ENCODE measurements at regions not wholly inside any gene's neighbourhood (a gene's known extent, or its start where the extent isn't known, plus 50 kb on each side); places are given as distances from the start of the nearest gene placed in this dataset.

GRCh38 chr1:232293361-232293760 lies 336.6 kb downstream of the SIPA1L2 start:
- H3K36me3 ChIP-seq: no peaks in the 10 kb centered on the region
- no peak overlapping the region for H3K4me3 ChIP-seq
- no peaks in the 10 kb centered on the region for H3K27me3 ChIP-seq
- TF ChIP-seq POLR2A (IDR thresholded peaks at IDR 0.05) (no peak), CTCF (IDR thresholded peaks at IDR 0.05) (no peak)
- 49 to 50% methylated on average over 3 of the region's 3 CpGs for WGBS, 2 donors
- no peaks in the 10 kb centered on the region for H3K9me3 ChIP-seq
- peak overlapping the region; percentile 56 to 88 (median 83) for H3K27ac ChIP-seq
- H3K4me1 ChIP-seq: peaks cover 0 to 57% (median 22%) of the 10 kb centered on the region in 3 donors
- intact Hi-C loops (cut with DNase I): no loop called here
- DNase-seq: no peak

- Histone ChIP-seq H3K36me3 (no peaks in the 10 kb centered on the region), H3K9me3 (no peaks in the 10 kb centered on the region), H3K4me3 (peak overlapping the region; percentile 14 to 33 (median 25)), H3K27me3 (no peaks in the 10 kb centered on the region), H3K4me1 (peaks cover 0 to 63% (median 27%) of the 10 kb centered on the region in 3 donors), H3K27ac (peak overlapping the region; percentile 56 to 88 (median 83))
- TF ChIP-seq POLR2A (IDR thresholded peaks at IDR 0.05): no peak
- TF ChIP-seq CTCF (IDR thresholded peaks at IDR 0.05): peak in 3 of 6 experiments; percentile 35 to 71 (median 62)
- no peak for DNase-seq
- WGBS, 2 donors: 47 to 56% methylated on average over 7 of the region's 7 CpGs
- intact Hi-C loops (cut with DNase I): no loop called here
Measured at GRCh38 chr1:232292818-232293217, 337.1 kb downstream of the SIPA1L2 start.

- Histone ChIP-seq H3K36me3 (no peaks in the 10 kb centered on the region), H3K4me1 (peaks cover 0 to 64% (median 27%) of the 10 kb centered on the region in 3 donors), H3K27ac (peak overlapping the region; percentile 56 to 88 (median 83)), H3K27me3 (no peaks in the 10 kb centered on the region), H3K9me3 (no peaks in the 10 kb centered on the region), H3K4me3 (peak overlapping the region; percentile 14 to 33 (median 25))
- no peak for TF ChIP-seq POLR2A (IDR thresholded peaks at IDR 0.05)
- TF ChIP-seq CTCF (IDR thresholded peaks at IDR 0.05): no peak
- 18 to 20% methylated on average over 2 of the region's 2 CpGs for WGBS, 2 donors
- intact Hi-C loops (cut with DNase I): no loop called here
- DNase-seq: no peak
Measured at GRCh38 chr1:232292239-232292638, 337.7 kb downstream of the SIPA1L2 start.

- DNase-seq: no peak
- Histone ChIP-seq H3K4me3 (peak overlapping the region in 3 of 4 donors; percentile 22 to 33 (median 28)), H3K27me3 (no peaks in the 10 kb centered on the region), H3K36me3 (no peaks in the 10 kb centered on the region), H3K9me3 (no peaks in the 10 kb centered on the region), H3K4me1 (peaks cover 0 to 64% (median 27%) of the 10 kb centered on the region in 3 donors), H3K27ac (peak overlapping the region; percentile 56 to 88 (median 83))
- TF ChIP-seq CTCF (IDR thresholded peaks at IDR 0.05): no peak
- intact Hi-C loops (cut with DNase I): no loop called here
- WGBS, 2 donors: 5 to 19% methylated on average over 1 of the region's 1 CpG
Measured at GRCh38 chr1:232291681-232292080, 338.3 kb downstream of the SIPA1L2 start.

- WGBS, 2 donors: 37% methylated on average over 4 of the region's 4 CpGs
- Histone ChIP-seq H3K36me3 (no peaks in the 10 kb centered on the region), H3K4me3 (peak overlapping the region in 3 of 4 donors; percentile 18 to 28 (median 22)), H3K27me3 (no peaks in the 10 kb centered on the region), H3K9me3 (no peaks in the 10 kb centered on the region), H3K4me1 (peaks cover 0 to 64% (median 27%) of the 10 kb centered on the region in 3 donors), H3K27ac (peak overlapping the region; percentile 56 to 88 (median 83))
- no peak for TF ChIP-seq POLR2A (IDR thresholded peaks at IDR 0.05)
- no peak for TF ChIP-seq CTCF (IDR thresholded peaks at IDR 0.05)
- no peak for DNase-seq
- intact Hi-C loops (cut with DNase I): no loop called here
Measured at GRCh38 chr1:232291261-232291660, 338.7 kb downstream of the SIPA1L2 start.
